Endothelial cell of umbilical vein (primary cell): ENCODE measurements at regions not wholly inside any gene's neighbourhood (a gene's known extent, or its start where the extent isn't known, plus 50 kb on each side); places are given as distances from the start of the nearest gene placed in this dataset.

Experiments
- BruUV-seq: library from RNA; stranded (reverse); fragments of 400-500 nt; replicated peaks from 2 replicates; lab custom pipeline; 2021; lab: Mats Ljungman, UMichigan
- CTCF ChIA-PET: fragments of 300-600, 350-600 bp; sonication (Branson Sonifier 250); formaldehyde crosslinking; loops from one replicate; lab custom pipeline; 2021; ENCODE audit warnings: antibody characterized with exemption, inconsistent platforms; lab: Charles Lee
- POLR2A ChIA-PET: fragments of 300-600, 350-600 bp; sonication (Branson Sonifier 250); formaldehyde crosslinking; loops from one replicate; lab custom pipeline; 2021; ENCODE audit warnings: antibody characterized with exemption, inconsistent platforms; lab: Charles Lee
- DNase-seq: peaks from one replicate; pipeline ENCODE4 v3.0.0-alpha.2; 2011; ENCODE audit warnings: low read depth, low spot score
- FAIRE-seq: peaks from 2 replicates; lab custom pipeline; 2011; peaks lifted over from hg19 to GRCh38; lab: Jason Lieb, UNC
- H2AFZ ChIP-seq: 2 replicates; pipeline ENCODE4 v1.6.0; 2012; ENCODE audit warnings: low read depth, low read length, control low read depth, inconsistent platforms
- H3K27ac ChIP-seq: 2 replicates; pipeline ENCODE4 v1.5.1; 2011; ENCODE audit warnings: low read depth, mild to moderate bottlenecking, control low read depth, low read length, moderate library complexity; ENCODE audit not compliant: insufficient read depth
- H3K27me3 ChIP-seq, 2 experiments: 2 replicates each; pipeline versions ENCODE4 v1.6.0 to v1.6.1; 2011; ENCODE audit warnings: low read length in 2 of 2, mixed read lengths in 1 of 2; ENCODE audit not compliant: control insufficient read depth in 2 of 2, insufficient read depth in 2 of 2
- H3K36me3 ChIP-seq, 2 experiments: 2 replicates in 1 of 2; 3 replicates in 1 of 2; pipeline ENCODE4 v1.5.1; 2011; ENCODE audit warnings: low read length in 2 of 2, mild to moderate bottlenecking in 1 of 2, moderate library complexity in 1 of 2; ENCODE audit not compliant: control insufficient read depth in 2 of 2, insufficient read depth in 2 of 2; ENCODE audit errors: extremely low read depth in 1 of 2
- H3K4me1 ChIP-seq: 3 replicates; pipeline ENCODE4 v1.5.1; 2011; ENCODE audit warnings: mild to moderate bottlenecking, low read length; ENCODE audit not compliant: control insufficient read depth, insufficient read depth; ENCODE audit errors: extremely low read depth
- H3K4me2 ChIP-seq: 2 replicates; pipeline ENCODE4 v1.6.1; 2011; ENCODE audit warnings: low read length, control low read depth, mixed read lengths; ENCODE audit not compliant: insufficient read depth
- H3K4me3 ChIP-seq, 3 experiments: fragments of 200-600 bp in 1 of 3; sonication (generic), shearing (Covaris generic) in 1 of 3; replicated peaks in 1 of 3; 2 replicates each; pipeline ENCODE4 v1.5.1; 2011 to 2016; ENCODE audit warnings: control low read depth in 3 of 3, low read length in 3 of 3, mild to moderate bottlenecking in 2 of 3, inconsistent platforms in 1 of 3, low read depth in 1 of 3, moderate library complexity in 1 of 3; ENCODE audit not compliant: insufficient read depth in 1 of 3
- H3K79me2 ChIP-seq: 2 replicates; pipeline ENCODE4 v1.6.0; 2012; ENCODE audit warnings: low read length, inconsistent platforms; ENCODE audit not compliant: control insufficient read depth, insufficient read depth
- H3K9ac ChIP-seq: replicated peaks from 2 replicates; pipeline ENCODE3; 2011; ENCODE audit warnings: low read length, control low read depth; ENCODE audit not compliant: insufficient read depth; ENCODE audit errors: extremely low read depth
- H3K9me1 ChIP-seq: replicated peaks from 3 replicates; pipeline ENCODE4 v1.6.0; 2011; ENCODE audit warnings: mild to moderate bottlenecking, low read length; ENCODE audit not compliant: control insufficient read depth, insufficient read depth; ENCODE audit errors: extremely low read depth
- H3K9me3 ChIP-seq: replicated peaks from 2 replicates; pipeline ENCODE4 v1.5.1; 2012; ENCODE audit warnings: low read length, inconsistent platforms; ENCODE audit not compliant: control insufficient read depth, insufficient read depth
- H4K20me1 ChIP-seq: replicated peaks from 2 replicates; pipeline ENCODE3; 2011; ENCODE audit warnings: mild to moderate bottlenecking, low read length; ENCODE audit not compliant: control insufficient read depth, insufficient read depth; ENCODE audit errors: extremely low read depth
- EZH2 ChIP-seq: IDR thresholded peaks from 2 replicates; pipeline ENCODE4 v1.6.1; 2012; ENCODE audit warnings: borderline replicate concordance, low read depth, mild to moderate bottlenecking, moderate library complexity, low read length, inconsistent platforms; ENCODE audit not compliant: severe bottlenecking
- FOS ChIP-seq: IDR thresholded peaks from 2 replicates; pipeline ENCODE4 v1.6.1; 2011; ENCODE audit warnings: mild to moderate bottlenecking, low read length, moderate library complexity, borderline replicate concordance; ENCODE audit not compliant: insufficient read depth
- GATA2 ChIP-seq: IDR thresholded peaks from 2 replicates; pipeline ENCODE4 v1.7.0; 2011; ENCODE audit warnings: low read depth, mild to moderate bottlenecking, moderate library complexity, mixed read lengths, low read length; ENCODE audit not compliant: insufficient read length, insufficient read depth
- JUN ChIP-seq: IDR thresholded peaks from 2 replicates; pipeline ENCODE4 v1.6.1; 2011; ENCODE audit warnings: borderline replicate concordance, low read depth; ENCODE audit not compliant: insufficient read length, insufficient read depth
- MAX ChIP-seq: IDR thresholded peaks from 2 replicates; pipeline ENCODE4 v1.6.1; 2011; ENCODE audit not compliant: insufficient read depth, insufficient read length
- MYC ChIP-seq: IDR thresholded peaks from one replicate; pipeline ENCODE4 v1.6.1; 2011; ENCODE audit warnings: mild to moderate bottlenecking, low read depth, low read length
- POLR2A ChIP-seq: IDR thresholded peaks from 2 replicates; pipeline ENCODE4 v1.6.1; 2012; ENCODE audit warnings: low read depth, mild to moderate bottlenecking, control low read depth, low read length
- POLR2AphosphoS5 ChIP-seq: IDR thresholded peaks from 2 replicates; pipeline ENCODE4 v1.6.1; 2012; ENCODE audit warnings: low read depth, mild to moderate bottlenecking, control low read depth, low read length, moderate library complexity; ENCODE audit not compliant: insufficient read depth
- dilution Hi-C: fragments of 300-500 bp; cut with MboI; formaldehyde crosslinking; loops from one replicate; pipeline ENCODE4 v1.15.0; 2019; ENCODE audit warnings: low sequenced_read_pairs; ENCODE audit not compliant: extremely low pct_ligation_motif_present
- intact Hi-C: fragments of 100-400 bp; cut with micrococcal nuclease; formaldehyde crosslinking; loops from one replicate; pipeline ENCODE4 v1.10.0; 2022
- TF ChIP-seq, protein P1 (sequence below), 2 donors: IDR thresholded peaks; 1 replicate in 1 of 2; 2 replicates in 1 of 2; pipeline ENCODE4 v1.5.1; 2011; ENCODE audit warnings: low read length in 2 of 2, mild to moderate bottlenecking in 2 of 2, moderate library complexity in 2 of 2, control low read depth in 1 of 2, inconsistent platforms in 1 of 2, low read depth in 1 of 2; ENCODE audit not compliant: insufficient read depth in 1 of 2; ENCODE audit errors: extremely low read depth in 1 of 2

DNA sequence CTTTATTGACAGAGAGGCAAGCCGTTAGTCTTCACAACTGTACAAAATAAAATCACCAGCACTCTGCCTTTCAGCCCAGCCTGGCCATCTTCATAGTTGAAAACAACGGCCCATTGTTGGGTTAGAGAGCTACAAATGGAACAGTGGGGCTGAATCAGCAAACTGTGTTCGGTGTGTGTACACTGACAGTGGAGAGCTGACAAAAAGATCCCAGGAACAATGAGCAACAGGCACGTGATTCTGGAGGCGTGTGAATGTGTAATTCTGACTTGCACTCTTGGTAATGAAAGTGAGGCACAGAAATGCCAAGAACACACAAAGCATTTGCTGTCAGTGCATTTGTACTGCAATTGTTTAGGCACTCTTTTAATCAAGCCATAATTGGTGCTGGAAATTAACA lies 303.7 kb downstream of the WDR11 start:
- no TSS peak for BruUV-seq
- no peaks in the 10 kb centered on the region for H3K9me1 ChIP-seq
- H3K9me3 ChIP-seq, result peaks cover 1% of the 10 kb centered on the region
- TF ChIP-seq POLR2AphosphoS5 (no peak), POLR2A (no peak)
- dilution Hi-C loops (no loop called here), intact Hi-C loops (no loop called here)
- no peak overlapping the region for H3K27ac ChIP-seq
- no peaks in the 10 kb centered on the region for H4K20me1 ChIP-seq
- ChIA-PET POLR2A (no interaction called here), CTCF (no interaction called here)
- H3K4me2 ChIP-seq, result no peak overlapping the region
- H2AFZ ChIP-seq, result no peak overlapping the region
- no peaks in the 10 kb centered on the region for H3K36me3 ChIP-seq
- H3K4me3 ChIP-seq, result no peak overlapping the region
- no peak for FAIRE-seq
- no peaks in the 10 kb centered on the region for H3K4me1 ChIP-seq
- H3K27me3 ChIP-seq, result no peaks in the 10 kb centered on the region
- H3K79me2 ChIP-seq, result no peaks in the 10 kb centered on the region
- no peak overlapping the region for H3K9ac ChIP-seq
- DNase-seq, result no peak

- FAIRE-seq (no peak), DNase-seq (no peak)
- H2AFZ ChIP-seq, result no peak overlapping the region
- no peak overlapping the region for H3K9ac ChIP-seq
- no peaks in the 10 kb centered on the region for H3K36me3 ChIP-seq
- no peaks in the 10 kb centered on the region for H3K27me3 ChIP-seq
- intact Hi-C loops (no loop called here), dilution Hi-C loops (no loop called here)
- ChIA-PET CTCF (no interaction called here), POLR2A (no interaction called here)
- TF ChIP-seq POLR2AphosphoS5 (no peak), EZH2 (no peak), MAX (no peak), POLR2A (no peak), FOS (no peak), GATA2 (no peak), MYC (no peak), JUN (no peak)
- TF ChIP-seq, protein P1, sequence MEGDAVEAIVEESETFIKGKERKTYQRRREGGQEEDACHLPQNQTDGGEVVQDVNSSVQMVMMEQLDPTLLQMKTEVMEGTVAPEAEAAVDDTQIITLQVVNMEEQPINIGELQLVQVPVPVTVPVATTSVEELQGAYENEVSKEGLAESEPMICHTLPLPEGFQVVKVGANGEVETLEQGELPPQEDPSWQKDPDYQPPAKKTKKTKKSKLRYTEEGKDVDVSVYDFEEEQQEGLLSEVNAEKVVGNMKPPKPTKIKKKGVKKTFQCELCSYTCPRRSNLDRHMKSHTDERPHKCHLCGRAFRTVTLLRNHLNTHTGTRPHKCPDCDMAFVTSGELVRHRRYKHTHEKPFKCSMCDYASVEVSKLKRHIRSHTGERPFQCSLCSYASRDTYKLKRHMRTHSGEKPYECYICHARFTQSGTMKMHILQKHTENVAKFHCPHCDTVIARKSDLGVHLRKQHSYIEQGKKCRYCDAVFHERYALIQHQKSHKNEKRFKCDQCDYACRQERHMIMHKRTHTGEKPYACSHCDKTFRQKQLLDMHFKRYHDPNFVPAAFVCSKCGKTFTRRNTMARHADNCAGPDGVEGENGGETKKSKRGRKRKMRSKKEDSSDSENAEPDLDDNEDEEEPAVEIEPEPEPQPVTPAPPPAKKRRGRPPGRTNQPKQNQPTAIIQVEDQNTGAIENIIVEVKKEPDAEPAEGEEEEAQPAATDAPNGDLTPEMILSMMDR (IDR thresholded peaks at IDR 0.05; ENCODE audit: extremely low read depth in 1 of 2, insufficient read depth in 1 of 2, low read depth in 1 of 2, low read length in 2 of 2), result no peak
- H3K4me3 ChIP-seq, result no peak overlapping the region
- H3K4me2 ChIP-seq, result no peak overlapping the region
- no peak overlapping the region for H3K27ac ChIP-seq
- BruUV-seq, result no TSS peak
- H3K9me1 ChIP-seq, result no peaks in the 10 kb centered on the region
- no peaks in the 10 kb centered on the region for H3K79me2 ChIP-seq
- no peaks in the 10 kb centered on the region for H3K4me1 ChIP-seq
- H4K20me1 ChIP-seq, result no peaks in the 10 kb centered on the region
- peaks cover 1% of the 10 kb centered on the region for H3K9me3 ChIP-seq
These were observed 304.7 kb downstream of the WDR11 start for GRCh38 chr10:121155742-121156474.
